ENCODE measurements at regions not wholly inside any gene's neighbourhood (a gene's known extent, or its start where the extent isn't known, plus 50 kb on each side); places are given as distances from the start of the nearest gene placed in this dataset.

- no peak for TF ChIP-seq SPI1 (IDR thresholded peaks at IDR 0.05; ENCODE audit: low read depth, low read length)
- TF ChIP-seq POLR2A (IDR thresholded peaks at IDR 0.05; ENCODE audit: low read depth, low read length): no peak
Measured at GRCh38 chr5:154540600-154540999, 62.6 kb upstream of the HAND1 start.
